ENCODE measurements at regions not wholly inside any gene's neighbourhood (a gene's known extent, or its start where the extent isn't known, plus 50 kb on each side); places are given as distances from the start of the nearest gene placed in this dataset.
A peak's percentile ranks its signal among the peaks of the same experiment; 100 is the strongest.

DNA sequence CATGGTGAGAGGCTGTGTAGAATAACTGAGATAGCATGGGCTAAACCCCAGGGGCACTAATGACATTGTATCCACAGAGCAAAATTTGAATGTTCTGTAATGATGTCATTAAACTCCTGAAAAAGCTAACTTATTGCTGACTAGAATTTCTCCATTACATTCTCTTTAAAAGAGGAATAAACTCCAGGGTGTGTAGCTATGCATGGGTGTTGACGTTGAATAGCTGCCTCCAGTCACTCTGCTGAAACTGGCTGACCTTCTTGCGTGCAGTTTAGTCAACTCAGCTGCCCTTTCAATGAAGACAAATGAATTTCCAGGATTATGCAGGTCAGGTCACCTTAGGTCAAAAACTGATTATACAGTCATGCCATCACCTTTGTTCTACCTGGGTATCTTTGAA lies 617.5 kb upstream of the WWC1 start:
- no peak for DNase-seq

DNA sequence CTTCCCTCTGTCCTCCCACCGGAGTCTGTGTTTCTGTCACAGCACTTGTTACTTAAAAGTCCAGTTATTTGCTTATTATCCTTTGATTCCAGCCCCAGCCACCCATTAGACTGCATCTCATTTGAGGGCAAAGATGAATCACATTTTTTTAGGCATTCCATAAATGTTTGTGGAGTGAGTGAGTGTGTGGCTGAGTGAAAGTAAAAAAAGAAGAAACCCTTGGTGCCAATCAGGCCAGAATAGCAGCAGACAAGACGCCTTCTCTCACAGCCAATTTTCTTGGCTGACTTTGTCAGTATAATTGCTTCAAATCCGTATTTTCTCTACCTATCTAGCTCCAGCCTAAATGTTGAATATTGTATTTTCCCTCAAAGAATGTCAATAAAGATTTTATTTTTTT lies 613.0 kb upstream of the WWC1 start:
- no peak for DNase-seq

DNA sequence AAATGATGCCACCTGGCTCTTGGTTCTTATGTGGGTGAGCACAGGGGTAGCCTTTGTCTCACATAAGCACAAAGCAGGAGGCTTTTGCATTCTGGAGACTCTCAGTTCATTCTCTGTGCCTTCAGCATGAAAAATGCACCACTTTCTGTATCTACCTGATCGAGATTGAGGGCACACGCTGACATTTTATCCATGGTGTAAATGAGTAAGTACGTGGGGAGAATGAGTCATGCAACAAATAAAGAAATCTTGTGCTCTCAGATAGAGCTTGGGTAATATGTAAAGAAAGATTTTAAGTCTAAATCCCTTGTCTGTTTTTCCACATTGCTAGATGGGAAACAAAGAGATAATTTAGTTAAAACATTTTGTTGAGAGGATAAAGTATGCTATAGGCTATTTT lies 607.2 kb upstream of the WWC1 start:
- DNase-seq: no peak

DNA sequence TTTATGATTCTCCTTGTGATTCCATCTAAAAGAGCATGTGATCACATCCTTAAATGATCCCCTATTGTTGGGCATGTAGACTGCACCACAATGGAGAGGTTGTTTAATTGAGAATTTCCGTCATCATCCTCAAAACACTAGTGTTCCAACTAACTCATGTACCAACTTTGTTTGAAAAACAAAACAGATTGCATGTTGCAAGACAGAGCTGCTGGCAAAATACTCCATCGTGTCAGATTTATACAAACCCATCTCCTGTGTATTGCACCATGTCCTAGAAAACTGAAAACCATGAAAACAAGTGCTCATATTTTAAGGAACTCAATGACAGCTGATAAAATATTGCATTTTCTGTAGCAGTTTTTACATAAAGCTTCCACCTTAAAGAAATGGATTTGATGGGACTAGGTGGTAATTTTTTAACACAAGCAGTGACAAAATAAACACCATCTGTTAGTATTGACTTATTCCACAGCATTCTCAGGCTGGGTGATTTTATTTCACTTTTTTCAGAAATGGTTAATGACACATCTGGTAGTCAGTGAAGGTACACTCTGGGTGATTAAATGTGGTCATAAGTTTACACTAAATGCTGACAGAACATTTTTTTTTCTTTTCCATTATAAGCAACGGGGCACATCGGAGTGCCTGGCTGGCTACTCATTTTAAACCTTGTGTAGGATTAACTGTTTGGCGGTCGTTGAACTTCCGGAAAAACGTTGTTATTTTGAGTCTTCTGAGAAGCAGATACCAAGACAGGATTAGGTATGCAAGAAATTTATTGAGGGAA lies 602.9 kb upstream of the WWC1 start:
- no peak for DNase-seq

DNA sequence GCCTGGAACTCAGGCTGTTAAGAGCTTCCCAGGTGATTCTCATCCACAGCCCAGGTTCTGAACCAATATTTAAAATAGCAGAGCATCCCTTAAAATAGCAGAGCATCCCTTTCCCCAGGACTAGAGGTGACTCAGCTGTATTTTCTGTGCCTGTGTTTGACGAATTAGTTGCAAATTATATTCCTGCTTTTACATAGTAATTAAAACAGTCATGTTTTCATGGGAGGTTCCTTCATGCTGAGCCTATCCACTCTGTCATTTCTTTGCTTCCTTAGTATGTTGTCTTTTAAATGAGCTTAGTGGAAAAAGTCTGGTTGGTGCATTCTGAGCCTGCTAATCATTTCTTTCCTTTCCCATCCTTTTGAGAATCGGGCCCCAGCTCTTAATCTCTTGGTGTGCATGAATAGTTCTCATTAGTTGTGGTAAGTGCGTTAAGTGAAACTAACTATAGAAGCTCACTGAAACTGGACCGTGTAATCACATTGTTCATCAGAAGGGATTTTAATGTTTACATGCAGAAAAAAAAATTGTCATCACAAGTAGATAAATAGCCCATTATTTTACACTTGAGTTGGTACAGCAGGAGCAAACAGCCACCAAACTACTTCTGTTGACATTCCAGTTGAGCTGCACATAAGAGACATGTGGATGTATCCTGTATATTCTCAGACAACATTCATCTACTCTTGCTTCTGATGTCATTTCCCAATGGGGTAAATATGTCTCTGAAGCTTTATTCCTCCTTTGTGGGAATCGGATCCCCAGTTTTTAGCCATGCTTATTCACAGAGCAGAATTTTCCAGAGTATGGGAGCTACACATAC lies 596.9 kb upstream of the WWC1 start:
- no peak for DNase-seq

DNA sequence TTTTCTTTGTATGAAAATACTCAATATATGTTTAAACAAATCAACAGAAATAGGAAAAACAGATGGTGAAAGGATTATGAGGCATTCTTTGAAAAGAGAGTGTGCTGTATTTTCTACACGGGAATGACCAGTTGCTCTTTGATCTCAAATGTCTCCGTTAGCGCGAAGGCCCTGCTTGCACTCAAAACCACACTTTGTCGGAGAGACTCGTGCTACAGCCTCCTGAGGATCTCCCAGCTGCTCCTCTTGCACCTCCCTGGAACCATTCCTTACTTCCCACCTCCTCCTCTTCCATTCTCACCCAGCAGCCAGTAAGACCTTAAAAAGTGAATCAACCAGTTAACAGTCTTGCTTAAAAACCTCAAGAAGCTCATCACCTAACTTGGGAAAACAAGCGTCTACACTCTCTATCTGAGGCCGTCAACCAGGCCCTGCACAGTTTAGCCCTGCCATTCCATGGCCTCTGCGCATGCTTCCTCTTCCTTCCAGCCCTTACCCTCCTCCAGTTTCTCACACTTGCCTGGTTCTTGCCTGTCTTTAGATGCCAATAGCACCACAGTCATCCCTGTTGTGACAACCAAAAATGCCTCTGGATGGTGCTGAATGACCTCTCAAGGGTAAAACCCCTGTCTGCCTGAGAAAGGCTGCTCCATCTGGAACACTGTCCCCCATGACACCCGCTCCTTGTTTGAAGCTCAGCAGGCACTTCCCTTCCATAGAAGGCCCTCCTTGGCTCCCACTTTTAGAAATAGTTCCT lies 594.7 kb upstream of the WWC1 start:
- no peak for DNase-seq

DNA sequence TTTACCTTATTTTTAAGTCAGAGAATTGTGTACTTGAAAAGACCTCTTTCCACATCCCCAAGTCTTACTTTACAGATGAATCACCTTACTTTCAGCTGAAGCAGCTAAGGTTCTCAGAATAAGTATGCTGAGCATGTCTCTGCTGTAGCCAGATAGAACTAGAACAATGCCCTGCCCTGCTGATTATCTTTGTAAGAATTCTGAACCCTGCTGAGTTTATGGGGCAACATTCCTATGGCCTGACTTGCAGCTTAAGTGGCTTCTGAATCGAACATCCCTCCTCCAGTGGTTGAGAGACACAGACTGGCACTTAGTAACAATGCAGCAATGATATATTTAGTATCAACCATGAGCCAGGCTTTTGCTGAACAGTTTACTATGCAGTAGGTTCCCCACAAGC lies 592.0 kb upstream of the WWC1 start:
- no peak for DNase-seq

DNA sequence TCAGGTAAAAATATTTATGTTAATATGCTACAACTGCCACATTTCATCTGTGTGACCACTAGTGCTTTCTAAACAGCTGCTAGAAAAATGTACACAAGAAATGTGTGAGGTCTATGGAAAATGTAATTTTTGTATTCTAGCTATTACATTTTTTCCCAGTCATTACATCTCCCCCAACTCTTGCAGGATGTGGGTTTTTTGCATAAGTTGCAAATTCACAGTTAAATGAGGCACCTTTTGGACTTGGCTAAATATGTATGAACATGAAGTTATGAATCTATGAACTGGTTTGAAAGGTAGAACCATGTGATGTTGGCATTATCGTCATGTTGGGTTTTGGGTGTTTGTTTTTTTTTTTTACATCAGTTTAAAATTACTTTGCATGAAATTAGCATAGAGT lies 590.4 kb upstream of the WWC1 start:
- DNase-seq: no peak

DNA sequence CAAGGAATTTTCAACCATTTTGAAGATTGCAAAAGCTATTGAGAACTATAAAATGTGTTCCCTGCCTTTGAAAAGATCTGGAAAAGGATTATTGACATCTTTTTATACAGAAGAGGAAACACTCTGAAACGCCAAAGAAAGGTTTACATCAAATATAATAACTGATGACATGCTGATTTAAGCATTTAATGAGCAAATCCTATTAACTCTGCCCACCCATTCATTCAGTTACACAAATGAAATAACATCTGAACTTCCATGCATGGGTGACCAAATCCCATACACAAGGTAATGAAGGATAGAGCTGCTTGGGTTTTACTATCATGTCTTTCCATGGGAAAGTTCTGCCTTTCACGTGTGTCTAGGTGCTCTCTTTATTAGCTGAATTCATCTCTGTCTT lies 589.4 kb upstream of the WWC1 start:
- no peak for DNase-seq

DNA sequence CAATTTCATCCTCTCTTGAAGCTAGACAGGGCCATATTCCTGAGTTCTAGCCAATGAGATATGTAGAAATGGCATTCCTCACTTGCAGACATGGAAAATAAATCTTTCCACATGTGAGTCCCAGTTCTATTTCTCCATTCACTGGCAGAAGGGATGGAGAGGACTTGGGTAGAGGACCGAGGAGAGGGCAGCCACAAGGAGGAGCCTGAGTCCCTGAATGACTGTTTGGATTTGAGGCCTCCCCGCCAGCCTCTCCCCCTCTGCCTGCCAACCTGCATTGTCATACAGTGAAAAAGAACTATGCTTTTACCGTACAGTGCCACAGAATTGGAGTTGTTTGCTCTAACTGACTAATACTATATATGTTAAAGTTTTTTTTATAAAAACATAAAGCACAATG lies 583.0 kb upstream of the WWC1 start:
- DNase-seq: no peak

DNA sequence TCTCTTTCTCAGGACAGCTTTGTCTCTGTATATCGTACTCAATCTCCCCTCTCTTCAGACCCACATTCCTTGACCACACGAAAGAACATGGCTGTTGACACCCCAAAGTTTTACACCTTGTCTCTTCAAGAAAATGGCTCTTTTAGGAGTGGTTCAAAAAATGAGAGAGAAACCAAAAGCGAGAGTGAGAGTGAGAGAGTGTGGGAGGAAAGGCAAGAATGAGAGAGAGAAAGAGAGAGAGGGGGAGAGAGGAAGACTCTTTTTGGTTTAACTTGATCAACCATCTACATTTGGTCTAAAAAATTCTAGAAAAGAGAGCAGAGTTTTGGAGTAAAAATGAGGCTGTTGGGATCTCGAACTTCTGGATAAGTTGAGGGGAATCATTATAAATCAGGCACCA lies 581.8 kb upstream of the WWC1 start:
- no peak for DNase-seq

DNA sequence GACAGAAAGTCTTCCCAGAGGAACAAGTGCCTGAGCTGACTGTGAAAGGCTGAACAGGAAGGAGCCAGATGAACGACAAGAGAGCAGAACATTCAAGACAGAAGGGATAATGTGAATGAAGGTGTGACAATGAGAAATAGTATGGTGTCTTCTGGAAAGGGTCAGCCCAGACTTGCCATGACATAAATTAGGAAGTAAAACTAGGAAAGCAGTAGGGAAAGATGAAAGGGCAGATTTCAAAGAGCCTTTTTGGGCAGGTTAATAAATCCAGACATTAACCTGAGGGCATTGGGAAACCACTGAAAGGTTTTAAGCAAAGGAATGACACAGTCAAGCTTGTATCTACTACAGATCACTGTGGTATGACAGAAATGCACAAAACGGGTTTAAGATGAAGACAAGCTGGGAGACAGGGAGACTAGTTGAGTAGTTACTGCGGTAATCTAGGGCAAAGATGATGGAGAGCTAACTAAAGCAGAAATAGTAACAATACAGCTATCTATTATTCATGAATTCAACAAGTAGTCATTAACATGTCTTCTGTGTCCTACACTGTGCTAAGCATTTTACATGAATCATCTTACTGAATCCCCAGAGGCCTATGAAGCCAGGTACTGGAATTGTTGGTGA lies 580.9 kb upstream of the WWC1 start:
- no peak for DNase-seq

DNA sequence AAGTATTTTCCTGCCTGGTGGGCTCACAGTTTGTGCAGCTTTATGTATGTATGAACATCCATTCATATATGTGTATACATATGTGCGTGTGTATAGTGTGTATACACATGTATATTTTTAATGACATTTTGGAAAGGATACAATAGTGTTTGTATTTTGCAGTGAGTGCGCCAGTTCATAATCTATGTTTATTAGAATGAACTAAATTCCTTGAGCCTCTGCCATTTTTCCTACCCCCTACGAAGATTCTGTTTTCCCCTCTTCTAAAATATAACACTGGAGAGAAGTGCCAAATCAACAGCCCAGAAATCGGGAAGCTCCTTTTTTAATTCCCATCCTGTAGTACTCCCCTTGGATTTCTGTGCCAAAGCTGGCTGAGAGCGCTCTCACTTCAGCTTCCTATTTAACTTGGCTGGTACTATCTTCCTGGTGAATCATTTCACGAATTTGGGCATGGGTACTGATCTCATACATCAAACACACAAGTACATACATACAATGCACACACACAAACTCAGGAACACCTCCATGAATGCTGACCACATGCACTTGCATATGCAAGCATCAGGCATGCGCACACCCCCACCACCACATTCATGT lies 578.4 kb upstream of the WWC1 start:
- no peak for DNase-seq

DNA sequence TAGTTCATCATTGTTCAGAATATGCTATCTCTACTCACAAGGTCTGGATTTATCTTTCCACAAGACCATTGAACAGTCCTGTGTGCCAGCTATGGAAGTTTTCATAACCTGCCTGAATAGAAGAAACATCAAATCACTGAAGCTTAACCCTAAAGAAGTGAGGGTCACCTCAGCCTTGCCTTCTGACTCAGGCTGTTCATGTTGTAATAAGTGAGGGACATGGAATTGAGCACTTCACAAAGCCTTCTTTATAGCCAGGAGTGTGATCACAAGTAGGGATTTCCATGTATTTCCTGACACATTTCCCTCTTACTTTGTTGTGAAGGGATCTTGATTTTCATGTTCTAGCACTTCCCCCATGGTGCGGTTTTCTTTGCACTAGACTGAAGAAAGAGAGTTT lies 577.5 kb upstream of the WWC1 start:
- no peak for DNase-seq

DNA sequence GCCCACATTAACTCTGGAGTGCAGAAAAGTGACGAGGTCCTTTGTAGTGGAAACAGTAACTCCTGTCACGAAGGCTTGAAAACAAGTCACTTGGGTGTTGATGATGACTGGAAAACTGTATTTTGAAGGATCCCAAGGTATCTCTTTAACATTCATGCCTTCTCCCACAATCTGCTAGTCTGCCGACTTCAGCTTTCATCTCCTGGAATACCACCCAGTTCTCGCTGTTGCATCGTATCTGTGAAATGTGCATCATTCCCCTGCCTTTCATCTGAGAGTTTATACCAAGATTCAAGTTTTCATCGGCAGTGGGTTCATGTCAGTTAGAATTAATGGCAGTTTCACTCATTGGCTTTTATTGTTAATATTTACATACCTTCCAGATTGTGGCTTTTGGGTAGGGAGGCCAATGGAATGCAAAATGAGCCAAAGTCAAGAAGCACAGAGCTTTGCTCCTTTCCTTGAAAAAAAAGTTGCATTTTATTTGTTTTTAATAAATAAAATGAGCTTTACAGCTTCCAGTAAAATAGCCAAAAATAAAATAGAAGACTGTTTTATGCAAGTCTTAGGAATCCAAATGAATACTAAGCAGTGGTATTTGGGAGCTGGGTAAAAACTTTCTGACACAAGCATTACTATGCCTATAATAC lies 575.2 kb upstream of the WWC1 start:
- DNase-seq: no peak

DNA sequence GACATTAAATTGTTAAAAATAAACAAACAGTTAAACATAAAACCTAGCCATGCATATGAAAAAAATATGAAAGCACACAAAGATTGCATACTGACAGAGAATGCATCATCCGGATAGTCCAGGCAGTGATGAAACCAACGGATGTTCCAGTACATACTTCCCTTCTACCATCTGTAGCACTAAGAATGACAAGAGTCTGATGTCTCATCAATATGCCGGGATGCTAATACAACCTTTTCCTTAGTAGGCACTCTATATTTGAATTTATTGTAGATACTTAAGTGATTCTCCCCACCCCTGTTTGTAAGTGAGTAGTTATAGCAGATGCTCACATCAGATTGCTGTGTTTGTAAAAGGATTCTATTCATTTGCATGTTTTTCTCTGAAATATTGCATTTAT lies 571.2 kb upstream of the WWC1 start:
- DNase-seq: no peak

DNA sequence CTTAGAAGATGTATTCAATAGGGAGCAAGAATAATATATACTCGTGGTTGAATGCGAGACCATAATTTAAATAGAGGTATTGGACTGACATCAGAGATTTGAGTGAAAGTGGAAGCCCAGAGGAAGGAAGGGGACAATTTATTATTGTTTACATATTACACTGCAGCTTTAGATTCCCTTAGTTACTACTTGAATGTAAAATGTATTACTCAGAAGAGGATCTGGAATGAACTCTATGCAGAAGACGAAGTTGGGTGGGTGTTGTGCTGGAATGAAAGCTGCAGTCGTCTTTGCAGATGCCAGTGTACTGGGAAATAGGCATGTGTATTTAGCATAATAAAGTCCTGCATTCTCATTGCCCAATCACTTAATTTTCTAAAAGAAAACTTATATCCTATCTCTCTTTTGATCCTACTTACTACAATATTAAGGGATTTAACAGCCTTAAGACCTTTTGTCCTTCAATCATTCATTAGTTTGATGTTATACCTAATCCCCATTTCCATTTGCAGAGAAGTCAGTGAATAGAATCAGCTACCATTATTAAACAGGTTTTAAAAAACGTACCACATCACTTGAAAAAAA lies 570.7 kb upstream of the WWC1 start:
- DNase-seq: no peak

DNA sequence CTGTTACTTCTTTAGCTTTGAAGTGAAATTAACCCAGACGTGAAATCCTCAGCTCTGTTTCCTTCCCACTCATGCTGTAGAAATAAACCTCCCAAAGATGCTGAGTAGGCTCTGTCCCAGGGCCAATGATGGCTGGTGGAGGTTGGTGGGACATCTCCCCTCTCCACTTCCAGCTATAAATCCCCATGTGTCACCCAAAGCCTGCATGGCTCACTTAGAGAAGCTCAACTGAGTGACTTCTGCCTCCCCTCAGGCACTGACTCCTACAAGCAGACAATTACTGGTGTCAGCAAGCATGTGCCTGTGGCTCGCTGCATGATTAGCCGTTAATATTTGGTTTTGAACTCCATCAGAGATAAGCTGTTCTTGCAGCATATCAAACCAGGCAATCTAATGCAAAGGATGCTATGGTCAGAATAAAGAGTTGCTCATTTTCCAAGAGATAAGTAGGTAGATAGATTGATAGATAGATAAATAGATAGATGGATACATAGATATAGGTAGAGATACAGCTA lies 569.5 kb upstream of the WWC1 start:
- DNase-seq: no peak

DNA sequence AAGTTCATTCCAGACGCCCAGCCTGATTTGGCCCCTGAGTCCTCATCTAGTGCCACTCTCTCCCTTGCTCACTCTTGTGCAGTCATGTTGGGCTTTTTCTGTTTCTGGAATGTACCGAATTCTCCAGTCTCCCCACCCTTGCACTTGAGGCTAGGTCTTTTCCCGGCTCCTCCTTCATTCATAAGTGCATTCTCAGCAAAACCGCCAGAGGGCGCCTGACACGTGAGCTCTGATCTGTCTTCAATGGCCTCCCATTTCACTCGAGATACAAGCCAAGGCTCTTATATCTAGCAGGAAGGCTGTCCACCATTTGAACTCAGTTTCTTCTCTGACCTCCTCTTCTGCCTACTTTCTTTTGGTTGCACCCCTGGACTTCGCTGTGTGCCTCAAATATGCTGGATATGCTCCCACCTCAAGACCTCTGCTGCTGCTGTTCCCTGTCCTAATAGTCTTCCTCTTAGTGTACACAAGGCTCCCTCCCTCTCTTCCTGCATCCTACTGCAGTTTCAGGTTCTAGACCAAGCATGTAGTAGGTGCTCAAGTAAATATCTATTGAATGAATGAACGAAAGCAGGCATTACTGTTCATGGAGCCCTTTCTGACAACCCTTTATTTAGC lies 568.1 kb upstream of the WWC1 start:
- DNase-seq: peak; percentile 52 to 66

DNA sequence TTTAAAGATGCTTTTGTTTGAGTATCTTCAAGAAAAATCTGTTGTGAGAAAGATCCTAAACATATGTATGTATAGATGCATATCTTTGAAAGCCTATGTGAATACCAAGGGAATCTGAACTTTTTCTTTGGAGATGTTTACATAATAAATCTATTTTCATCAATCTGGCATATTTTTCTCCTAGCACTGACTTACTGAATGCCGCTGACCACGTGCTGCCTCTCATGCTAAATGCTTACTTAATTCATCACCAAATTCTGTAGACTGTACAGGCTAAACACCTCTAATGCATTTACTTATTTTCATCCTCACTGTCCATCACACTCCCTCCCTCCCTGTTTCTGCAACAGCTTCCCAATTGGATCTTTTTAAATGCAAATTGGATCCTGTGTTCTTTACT lies 566.2 kb upstream of the WWC1 start:
- no peak for DNase-seq

DNA sequence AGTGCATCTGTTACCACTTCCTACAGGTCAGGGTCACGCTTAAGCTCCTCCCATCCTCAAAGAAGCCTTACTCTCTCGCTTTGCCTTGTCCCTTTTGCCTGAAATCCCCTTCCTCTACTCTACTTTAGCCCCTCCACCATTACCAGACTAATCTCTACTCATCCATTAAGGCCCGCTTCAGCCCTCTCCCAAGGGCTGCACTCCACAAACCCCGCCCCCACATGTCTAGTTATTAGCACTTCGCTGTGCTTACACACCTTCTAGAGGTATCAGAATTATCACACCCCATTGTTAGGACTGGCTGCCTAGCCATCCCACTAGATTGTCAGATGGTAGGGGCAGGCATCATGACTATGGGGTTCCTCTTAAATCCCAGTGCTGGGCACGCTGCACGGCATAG lies 565.7 kb upstream of the WWC1 start:
- no peak for DNase-seq

Measured in stimulated activated CD4-positive, alpha-beta T cell treated with anti-CD3 and anti-CD28 coated beads, Interleukin-2, amount 100 ng/mL, for 48 hours (primary cell).